ENCODE measurements at regions not wholly inside any gene's neighbourhood (a gene's known extent, or its start where the extent isn't known, plus 50 kb on each side); places are given as distances from the start of the nearest gene placed in this dataset.

DNA sequence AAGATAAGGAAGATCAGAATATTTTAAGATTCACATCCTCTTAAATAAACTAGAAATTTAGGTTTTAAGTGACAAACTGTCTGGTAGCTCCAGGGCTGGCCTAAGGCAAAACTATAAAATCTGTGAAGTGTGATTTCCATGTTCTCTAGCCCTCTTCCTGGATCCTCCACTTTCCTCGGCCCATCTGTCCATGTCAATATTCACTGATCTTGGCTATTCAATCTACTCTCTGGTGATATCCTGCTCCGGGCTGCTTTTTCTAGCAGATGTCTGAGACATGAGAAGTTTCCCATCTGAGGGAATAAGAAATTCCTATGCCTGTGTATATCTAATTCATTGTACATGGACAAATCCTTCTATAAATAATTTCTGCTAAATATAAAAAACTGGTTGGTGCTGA is 500.4 kb downstream of the GALC start:
- TF ChIP-seq FOXP4 (CRISPR knock-in tag; IDR thresholded peaks at IDR 0.05), result no peak
- TF ChIP-seq TAF1 (CRISPR knock-in tag; IDR thresholded peaks at IDR 0.05), result no peak
- TF ChIP-seq ZFP36 (IDR thresholded peaks at IDR 0.05; ENCODE audit: borderline replicate concordance, low read depth, low read length, partially characterized antibody), result no peak
- no peak for TF ChIP-seq RBFOX2 (IDR thresholded peaks at IDR 0.05; ENCODE audit: low read depth, low read length)
- TF ChIP-seq FOXJ3 (CRISPR knock-in tag; IDR thresholded peaks at IDR 0.05; ENCODE audit: borderline replicate concordance), result no peak
